GM19023 (cell line): ENCODE measurements at regions not wholly inside any gene's neighbourhood (a gene's known extent, or its start where the extent isn't known, plus 50 kb on each side); places are given as distances from the start of the nearest gene placed in this dataset.
A peak's percentile ranks its signal among the peaks of the same experiment; 100 is the strongest.

Experiments
- ATAC-seq: cut with Tn5 transposase; IDR thresholded peaks from one replicate; pipeline ENCODE4 v1.9.1; 2021; ENCODE audit warnings: mild to moderate bottlenecking, moderate library complexity; ENCODE audit not compliant: unreplicated experiment

DNA sequence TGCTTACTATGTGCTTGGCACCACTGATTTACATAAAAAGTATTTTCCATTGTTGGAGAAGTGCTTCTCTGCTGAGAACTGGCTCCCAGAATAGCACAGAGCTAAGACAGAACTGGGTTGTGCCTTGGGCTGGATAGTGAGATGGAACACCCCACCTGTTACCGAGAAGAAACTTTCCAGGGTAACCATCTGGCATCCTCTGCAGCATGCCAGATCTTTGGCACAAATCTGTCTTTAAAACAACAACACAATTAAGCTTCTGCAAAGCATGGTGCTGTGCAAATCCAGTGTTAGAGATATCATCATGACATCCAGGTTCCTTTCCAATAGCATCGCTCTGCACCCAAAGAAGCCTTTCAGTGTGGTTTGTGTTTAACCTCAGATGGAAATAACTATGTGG lies 202.5 kb upstream of the RFC3 start:
- ATAC-seq: no peak

DNA sequence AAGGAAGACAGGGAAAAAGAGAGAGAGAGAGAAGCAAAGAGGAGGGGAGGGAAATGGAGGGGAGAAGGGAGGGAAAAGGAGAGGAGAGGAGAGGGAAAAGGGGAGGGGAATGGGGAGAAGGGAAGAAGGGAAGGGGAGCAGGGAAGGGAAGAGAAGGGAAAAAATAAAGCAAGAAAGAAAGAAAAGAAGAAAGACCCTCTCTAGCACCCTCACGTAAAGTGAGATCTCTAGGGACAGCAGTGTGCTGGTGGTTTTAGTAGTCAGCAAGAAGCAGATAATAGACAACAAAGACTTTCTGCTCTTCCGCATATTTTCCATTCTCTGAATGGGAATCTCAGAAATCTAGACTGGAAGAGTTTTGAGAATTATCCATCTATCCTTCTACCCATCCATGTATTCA lies 201.8 kb upstream of the RFC3 start:
- no peak for ATAC-seq

DNA sequence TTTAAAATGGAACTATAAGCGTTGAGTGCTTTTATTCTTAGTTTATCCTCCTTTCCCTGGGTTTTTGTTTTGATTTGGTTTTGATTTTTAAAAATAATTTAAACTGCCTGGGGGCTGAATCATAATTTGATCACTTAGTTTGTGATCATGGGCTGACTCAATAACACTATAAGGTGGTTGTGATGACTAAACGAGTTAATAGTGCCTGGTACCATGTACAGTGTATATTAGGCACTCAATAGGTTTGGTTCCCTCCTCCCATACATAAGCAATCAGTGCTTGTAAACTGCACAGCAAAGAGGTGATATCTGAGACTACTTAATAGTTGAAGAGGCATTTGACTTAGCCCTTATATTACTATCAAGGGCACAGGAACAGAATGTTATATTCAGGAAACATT lies 200.9 kb upstream of the RFC3 start:
- ATAC-seq: no peak

DNA sequence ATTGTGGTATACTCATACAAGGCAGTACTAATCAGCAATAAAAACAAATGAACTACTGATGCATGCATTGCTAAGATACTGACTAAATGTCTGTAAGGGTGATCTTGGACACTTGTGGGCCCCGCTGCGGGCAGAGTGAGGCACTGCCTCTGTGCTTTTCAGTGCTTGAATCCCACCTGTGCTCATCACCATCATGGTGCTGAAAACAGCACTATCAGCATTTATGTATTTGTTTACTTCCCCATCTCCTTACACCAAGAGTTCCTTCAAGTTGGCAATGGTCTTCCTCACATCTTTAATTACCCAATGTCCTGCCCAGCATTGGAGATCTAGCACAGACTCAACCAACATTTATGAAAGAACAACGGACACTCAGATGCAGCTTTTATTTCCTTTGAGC lies 193.7 kb upstream of the RFC3 start:
- no peak for ATAC-seq

DNA sequence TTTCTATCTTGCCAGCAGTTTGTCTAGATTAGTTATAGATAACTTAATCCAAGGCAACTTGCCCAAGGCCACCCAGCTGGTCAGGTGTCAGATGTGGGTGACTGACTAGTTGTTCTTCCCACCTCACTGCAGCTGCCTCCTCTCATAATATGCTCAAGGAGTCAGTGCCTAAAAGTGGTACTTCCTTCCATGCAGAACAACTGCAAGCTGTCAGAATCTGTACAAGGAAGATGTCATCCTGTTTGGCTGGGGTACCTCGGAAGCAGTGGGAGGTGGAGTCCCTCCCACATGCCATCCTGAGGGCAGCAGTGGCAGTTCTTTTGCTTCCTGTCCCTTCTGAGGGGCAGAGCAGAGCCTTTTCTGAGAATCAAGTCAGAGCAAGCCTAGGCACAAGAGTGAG lies 193.2 kb upstream of the RFC3 start:
- ATAC-seq: no peak

DNA sequence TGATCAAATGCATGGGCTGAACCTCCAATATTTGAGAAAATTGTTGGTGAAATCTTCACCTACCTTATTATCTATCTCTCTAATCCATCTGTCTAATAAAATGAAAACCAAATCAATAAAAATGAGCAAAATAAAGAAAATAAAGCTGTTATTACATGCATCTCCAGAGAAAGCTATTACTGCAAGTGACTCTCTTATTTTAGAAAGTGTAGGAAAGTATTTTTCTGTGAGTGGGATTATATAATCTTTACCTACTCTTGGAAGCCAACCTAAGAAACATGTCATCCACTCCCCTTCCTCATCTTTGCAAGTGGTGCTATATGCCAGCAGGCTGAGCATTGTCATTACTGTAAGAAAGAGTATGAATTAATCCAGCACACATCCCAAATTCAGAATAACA lies 191.5 kb upstream of the RFC3 start:
- ATAC-seq: no peak

DNA sequence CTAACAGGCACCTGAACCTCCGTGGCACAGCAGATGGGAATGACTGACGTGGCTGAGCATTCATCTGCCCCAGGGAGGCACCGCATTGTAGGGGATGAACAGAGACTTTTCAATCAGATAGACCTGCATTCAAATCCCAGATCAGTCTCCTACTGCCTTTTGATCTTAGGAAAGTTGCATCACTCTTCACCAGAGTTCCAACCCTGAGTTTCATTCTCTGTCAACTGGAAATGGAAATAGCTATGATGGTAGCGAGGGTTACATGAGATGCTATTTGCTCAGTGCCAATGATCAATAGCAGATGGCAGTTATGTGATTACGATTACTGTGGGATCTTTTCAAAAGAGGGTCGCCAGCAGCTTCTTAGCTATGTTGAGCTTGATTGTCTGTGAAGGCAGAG lies 189.3 kb upstream of the RFC3 start:
- ATAC-seq: no peak

DNA sequence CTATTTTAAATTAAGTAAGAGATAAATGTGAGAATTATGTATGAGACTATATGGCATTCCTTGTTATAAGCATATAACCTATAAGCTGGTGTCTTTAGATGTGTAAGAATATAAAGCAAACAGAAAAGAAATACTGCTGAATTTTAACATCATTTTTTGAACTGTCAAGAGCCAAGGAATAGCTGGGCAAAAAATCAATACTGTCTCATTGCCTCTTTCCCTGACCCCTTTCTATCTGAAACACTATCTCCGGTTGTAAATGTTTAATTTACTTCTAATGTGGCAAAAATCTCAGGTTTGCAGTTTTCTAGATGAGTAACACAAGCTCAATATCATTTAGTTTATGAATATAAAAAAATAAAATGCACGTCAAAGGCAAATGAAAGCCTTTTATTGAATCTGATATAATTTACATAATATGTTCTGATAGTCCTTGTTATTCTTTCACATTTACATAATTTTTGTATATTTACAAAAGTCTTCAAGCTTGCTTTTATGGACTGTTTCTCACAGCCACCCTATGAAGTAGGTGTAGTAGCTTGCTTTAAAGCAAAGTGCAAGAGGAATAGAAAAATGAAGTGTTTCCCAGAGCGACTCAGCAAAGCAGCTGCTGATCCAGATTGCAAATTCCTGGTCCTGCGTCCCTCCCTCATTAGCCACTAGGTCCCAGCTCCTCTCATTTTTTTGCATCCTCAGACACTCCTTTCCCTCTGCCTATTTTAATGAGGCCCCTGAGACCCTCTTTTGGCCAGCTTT lies 188.2 kb upstream of the RFC3 start:
- ATAC-seq: no peak

DNA sequence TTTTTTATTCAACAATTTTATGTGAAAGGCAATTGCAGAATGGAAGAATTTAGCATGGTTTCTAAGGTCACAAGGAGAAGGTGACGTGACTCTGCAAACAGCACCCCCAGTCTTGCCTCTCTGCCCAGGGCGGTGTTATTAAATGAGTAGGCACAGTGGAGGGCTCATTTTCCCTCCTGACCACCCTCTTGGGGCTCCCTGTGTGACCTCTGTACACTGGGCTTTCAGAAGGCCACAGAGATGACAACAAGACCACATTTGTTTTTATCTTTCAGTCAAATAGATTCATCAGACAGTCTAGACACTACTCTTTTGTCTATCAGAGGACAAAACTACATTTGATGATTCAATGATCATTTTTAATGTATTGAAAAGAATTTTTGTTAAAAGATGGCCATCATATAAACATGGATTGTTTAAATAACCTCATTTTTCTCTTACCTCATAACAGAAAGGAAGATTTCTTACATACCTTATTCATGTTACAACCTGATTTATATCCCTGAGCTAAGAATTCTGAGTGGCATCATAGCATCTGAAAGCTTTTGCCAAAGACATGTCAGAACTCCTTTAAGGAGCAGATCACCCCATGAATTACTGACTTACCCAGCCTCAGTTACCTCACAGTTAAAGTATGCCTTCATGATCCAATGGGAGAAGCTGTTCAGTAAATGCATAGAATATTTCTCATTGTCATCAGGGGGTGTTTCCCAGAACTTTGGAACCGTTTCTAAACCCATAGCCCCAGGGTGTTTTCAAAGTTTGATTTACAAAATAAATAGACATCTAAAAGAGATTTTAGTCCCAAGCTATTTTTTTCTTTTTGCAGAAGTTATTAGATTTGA lies 184.0 kb upstream of the RFC3 start:
- no peak for ATAC-seq

DNA sequence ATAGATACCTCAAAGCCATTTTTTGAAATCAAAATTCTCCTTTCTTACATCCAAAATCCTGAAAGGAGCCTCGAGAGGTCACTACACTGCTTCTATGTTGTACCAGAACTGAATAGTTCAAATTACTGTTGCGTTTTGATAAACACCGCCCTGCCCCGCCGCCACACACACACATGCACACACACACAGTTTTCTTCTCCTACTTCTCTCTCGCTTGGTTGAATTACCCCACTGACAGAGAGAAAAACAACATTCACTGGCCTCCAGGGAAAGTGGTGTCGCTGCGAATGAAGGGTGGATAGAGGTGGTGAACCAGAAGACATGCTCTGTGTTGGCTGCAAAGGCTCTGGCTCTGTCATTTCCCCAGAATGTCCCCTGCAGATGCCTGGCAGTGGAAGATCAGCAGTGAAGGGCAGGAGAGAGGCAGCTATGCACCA lies 183.4 kb upstream of the RFC3 start:
- no peak for ATAC-seq

DNA sequence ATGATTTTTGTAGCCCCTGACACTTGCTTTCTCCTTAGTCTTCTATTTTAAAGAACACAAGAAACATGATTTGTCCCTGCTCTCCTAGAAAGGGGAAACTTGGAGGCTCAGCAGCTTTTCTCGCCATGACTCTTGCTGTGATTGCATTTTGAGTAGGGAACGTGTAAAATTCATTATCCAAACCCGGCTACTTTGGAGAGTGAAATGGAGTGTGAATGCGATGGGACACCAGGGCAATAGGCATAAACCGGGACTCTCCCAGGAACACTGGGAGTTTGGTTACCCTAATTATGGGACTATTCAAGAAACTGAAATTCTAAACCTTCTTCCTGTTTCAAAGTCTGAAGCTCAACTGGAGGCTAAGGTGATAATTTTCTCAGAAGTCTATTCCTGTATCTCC lies 181.7 kb upstream of the RFC3 start:
- ATAC-seq: no peak

DNA sequence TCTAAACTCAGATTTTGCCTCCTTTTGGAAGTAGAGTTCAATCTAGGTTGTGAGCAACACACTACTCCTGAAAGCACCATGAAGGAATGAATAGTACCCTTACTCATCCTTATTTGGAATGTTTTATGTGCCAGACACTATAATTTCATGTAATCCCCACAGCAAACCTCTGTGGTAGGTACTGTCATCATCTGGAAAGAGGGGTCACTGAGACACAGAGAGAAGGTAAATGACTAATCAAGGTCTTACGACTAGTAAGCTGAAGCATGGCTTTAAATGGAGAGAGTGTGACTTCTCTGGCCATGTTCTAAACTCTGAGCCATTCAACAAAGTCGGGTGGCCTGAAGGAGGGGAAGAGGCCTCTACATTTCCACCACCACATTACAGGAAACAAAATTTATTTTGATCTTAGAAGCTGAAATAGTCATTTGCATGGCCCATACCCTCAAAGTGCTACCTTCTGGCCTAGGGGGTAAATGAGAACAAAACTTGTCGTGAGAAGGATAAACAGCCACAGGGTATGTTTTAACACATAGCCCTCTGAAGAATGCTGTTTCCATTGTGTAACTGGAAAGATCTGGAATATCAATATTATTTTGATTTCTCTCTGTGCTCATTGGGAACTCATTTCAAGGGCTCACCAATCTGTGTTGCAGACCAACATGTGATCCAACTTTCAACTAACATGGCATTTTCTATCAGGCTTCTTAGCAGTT lies 180.8 kb upstream of the RFC3 start:
- no peak for ATAC-seq

DNA sequence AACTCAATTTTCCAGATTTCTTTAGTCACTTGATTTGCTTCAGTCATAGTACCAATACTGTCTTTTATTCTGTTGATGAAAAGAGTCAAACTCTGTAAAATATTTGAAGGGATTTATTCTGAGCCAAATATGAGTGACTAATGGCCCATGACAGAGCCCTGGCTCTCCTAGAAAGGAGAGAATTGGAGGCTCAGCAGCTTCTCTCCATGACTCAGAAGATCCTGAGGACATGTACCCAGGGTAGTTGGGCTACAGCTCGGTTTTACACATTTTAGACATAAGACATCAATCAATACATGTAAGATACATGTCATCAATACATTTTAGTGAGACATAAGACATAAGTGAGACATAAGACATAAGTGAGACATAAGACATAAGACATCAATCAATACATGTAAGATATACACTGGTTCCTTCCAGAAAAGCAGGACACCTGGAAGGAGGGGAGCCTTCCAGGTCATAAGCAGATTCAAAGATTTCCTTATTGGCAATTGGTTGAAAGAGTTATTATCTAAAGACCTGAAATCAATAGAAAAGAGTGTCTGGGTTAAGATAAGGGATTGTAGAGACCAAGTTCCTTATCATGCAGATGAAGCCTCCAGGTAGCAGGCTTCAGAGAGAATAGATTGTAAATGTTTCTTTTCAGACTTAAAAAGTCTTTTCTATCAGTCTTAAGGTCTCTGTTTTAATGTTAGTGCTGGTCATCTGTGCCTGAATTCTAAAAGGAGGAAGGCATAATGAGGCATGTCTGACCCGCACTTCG lies 179.8 kb upstream of the RFC3 start:
- ATAC-seq: no peak

DNA sequence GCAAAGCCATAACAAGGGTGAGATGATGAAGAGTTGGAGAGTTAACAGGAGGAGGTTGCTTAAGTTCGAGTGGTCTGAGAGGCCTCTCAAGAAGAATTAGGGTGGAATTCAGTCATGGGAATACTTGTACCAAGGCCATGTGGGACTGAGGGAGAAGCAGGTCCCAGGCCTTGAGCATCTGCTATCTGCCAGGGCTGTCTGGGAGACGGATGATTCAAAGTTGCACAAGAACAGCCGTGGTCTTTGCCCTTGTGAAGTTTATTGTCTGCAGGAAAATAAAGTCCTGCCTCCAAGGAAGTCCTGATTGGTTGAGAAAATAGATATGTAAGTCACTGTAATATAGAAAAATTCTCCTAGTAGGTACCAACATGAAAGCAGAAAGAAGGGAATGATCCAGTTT lies 178.8 kb upstream of the RFC3 start:
- ATAC-seq: no peak

DNA sequence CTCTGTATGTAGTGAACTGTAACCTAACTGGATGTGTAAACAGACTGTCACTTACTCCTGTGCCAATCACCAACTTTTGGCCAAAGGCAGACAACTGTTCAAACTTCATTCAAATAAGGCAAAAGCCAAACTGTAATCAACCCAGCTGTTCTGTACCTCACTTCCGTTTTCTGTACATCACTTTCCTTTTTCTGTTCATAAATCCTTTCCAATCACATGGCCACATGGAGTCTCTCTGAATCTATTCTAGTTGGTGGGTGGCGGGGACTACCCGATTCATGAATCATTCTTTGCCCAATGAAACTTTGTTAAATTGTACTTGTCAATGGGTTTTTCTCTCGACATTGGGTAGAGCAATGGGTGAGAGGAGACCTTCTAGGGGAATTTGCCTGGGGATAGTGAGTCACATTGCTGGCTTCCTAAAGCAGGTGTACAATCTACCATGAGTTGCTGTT lies 178.3 kb upstream of the RFC3 start:
- ATAC-seq: peak; percentile 77

DNA sequence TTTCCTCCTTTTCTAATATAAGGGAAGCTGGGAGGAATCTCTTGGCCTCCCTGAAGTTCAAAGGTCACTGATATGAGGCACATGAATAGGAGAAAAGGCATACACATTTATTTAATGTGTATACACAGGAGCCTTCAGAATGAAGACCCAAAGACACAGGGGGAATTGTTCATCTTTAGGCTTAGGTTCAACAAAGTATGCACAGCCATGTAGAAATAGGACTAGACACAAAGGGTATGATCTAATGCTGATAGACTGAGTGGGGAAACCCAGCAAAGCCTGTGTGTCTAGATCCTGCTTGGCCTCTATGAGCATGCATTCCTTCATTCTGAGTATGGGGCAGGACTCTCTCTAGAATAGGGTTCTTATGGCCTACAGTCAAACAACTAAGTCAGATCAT lies 177.1 kb upstream of the RFC3 start:
- ATAC-seq: no peak

DNA sequence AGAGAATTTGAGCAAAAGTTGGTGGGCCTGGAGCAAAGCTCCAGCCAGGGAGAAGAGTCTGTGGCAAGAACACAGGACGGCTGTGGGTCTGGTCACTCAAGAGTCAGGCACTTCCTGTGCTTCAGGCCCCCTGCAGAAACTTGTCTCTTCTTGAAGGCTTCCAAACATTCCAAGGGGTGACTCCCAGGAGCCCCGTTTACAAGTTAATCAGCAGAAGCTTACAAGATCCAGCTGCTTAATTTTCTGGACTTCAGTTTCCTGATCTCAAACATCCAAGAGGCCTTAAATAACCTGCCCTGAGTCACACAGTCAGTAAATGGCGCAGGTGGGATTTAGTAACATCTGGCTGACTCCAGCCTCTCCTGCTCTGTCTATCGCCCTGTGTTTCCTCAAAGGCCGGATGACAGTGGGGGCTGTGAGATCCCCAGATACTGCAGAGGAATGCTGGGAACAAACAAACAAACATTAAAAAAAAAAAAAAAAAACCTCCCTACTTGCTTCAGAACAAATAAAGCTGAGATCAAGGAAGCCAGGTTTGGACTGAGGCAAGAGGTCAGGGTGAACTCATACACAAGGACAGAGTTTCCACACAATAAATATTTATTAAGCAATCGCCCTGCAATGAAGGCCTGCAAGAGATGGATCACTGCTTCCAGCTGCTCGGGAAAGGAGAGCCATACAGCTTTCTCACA lies 175.4 kb upstream of the RFC3 start:
- no peak for ATAC-seq

DNA sequence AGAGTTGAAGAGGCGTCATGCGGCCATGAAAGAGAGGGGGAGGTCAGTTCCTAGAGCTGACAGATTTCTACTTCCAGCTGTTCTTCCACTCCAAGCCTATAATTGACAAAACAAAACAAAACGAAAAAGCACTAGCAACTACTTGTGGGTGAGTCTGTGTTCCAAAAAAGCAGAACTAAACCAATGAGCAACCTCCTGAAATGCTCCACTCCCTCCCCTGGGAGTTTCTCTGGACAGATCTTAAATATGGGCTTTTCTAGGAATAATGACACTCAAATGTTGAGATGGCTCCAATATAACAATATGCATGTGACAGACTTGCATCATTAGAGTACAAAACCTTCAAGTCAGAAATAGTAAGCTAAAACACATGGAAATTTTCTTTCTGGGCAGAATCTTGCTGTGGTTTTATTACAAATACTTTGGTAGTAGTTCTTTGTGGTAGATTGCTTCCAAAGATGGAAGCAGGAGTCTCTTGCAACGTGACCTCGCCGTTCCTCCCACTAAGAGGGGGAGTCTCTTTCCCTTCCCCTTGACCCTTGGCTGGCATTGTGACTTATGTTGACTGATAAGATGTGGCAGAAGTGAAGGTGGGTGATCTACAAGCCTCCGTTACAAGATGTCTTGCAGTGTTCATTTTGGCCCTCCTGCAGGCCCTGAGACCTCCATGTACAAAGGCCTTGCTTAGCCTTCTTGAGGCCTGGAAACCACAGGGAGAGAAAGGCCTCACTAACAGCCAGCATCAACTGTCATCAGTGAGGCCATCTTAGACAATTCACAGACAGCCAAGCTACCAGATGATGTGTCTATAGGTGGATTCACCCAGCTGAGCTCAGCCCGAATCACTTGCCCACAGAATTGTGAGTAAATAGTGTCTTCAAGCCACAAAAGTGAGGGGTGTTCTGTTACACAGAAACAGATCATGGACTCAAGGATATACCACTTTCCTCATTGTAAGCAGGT lies 173.1 kb upstream of the RFC3 start:
- ATAC-seq: no peak
